Urinary bladder (tissue), 3 donors: ENCODE measurements at regions not wholly inside any gene's neighbourhood (a gene's known extent, or its start where the extent isn't known, plus 50 kb on each side); places are given as distances from the start of the nearest gene placed in this dataset.

Source experiments
- DNase-seq: peaks from one replicate; pipeline ENCODE4 v3.0.0-alpha.2; 2015; ENCODE audit errors: extremely low spot score
- H3K27ac ChIP-seq: one replicate; pipeline ENCODE4 v1.5.1; 2013; ENCODE audit warnings: low read depth, mild to moderate bottlenecking, moderate library complexity
- H3K36me3 ChIP-seq: one replicate; pipeline ENCODE4 v1.6.1; 2013; ENCODE audit warnings: mild to moderate bottlenecking, moderate library complexity; ENCODE audit not compliant: insufficient read depth
- H3K4me1 ChIP-seq: one replicate; pipeline ENCODE4 v1.6.1; 2013; ENCODE audit warnings: mild to moderate bottlenecking, moderate library complexity; ENCODE audit not compliant: insufficient read depth
- H3K4me3 ChIP-seq: one replicate; pipeline ENCODE4 v1.5.1; 2013; ENCODE audit warnings: low read depth, low read length
- WGBS: extraction: QIAGEN DNeasy Blood & Tissue Kit; methylation state at CpG from one replicate; pipeline ENCODE4 v1.1.7; 2013; 5-methylcytosine and 5-hydroxymethylcytosine counted together
- donor health status: healthy with polysubstance abuse.
- donor health status: healthy.

DNA sequence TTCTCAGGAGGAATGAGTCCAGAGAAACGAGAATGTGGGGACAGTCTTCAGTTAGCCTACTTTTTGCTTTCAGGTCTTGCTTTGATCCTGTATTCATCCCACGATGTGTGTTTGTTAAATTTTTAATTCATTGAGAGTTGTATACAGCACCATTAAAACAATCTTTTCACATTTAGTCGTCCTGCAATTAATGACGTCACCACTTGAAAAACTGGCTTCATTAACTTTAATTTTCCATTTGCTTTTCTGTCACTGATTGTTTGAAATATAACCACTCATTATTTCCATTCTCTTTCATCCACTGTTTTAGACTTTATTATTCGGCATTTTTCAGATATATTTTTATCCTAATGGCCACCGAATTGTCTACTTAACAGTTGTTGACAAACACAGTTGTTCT, 146.9 kb downstream of the TFEC start:
- no peak for DNase-seq
- H3K4me3 ChIP-seq, result no peak overlapping the region
- H3K36me3 ChIP-seq, result no peaks in the 10 kb centered on the region
- no peaks in the 10 kb centered on the region for H3K4me1 ChIP-seq
- no peak overlapping the region for H3K27ac ChIP-seq
- WGBS, result 87% methylated on average over 6 of the region's 6 CpGs

DNA sequence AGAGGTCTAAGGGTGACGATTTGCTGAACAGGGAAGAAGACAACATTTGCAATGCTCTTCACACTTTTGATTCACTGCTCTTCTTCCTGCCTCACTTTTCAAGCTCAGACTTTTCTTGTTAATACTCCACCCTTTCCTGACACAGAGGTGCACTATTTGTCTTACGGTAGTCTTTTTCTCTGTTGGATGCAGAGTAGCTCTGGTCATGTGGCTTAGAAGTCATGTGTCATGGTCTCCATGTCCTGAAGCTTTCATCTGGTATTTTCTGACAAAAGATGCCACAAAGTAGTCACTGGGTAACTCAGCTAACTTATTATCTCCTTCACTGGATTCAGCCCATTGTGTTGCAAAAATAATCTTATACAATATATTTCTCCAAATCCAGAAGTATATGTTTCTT, 149.1 kb downstream of the TFEC start:
- 89% methylated on average over 2 of the region's 2 CpGs for WGBS
- H3K36me3 ChIP-seq, result no peaks in the 10 kb centered on the region
- H3K27ac ChIP-seq, result no peak overlapping the region
- no peaks in the 10 kb centered on the region for H3K4me1 ChIP-seq
- no peak for DNase-seq
- H3K4me3 ChIP-seq, result no peak overlapping the region

DNA sequence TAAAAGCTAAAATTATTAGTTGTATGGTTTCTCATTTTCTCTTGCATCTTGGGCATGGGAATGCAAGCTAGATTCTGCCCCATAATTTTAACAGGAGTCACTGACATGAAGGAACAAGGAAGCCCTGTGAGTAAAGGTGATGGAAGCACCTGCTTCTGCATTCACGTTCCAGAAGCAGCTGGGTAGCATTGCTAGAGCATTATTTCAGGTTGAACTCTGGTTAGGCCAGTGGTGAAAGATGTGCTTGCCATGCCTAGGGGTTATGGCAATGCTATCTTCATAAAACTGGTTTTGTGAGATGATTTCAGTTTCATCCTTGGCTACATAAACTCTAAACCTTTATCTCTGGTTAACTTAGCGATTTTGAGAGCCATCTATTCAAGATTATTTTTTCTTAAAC, 151.4 kb downstream of the TFEC start:
- Histone ChIP-seq H3K36me3 (no peaks in the 10 kb centered on the region), H3K4me3 (no peak overlapping the region), H3K4me1 (no peaks in the 10 kb centered on the region), H3K27ac (no peak overlapping the region)
- 90% methylated on average over 2 of the region's 2 CpGs for WGBS
- no peak for DNase-seq

DNA sequence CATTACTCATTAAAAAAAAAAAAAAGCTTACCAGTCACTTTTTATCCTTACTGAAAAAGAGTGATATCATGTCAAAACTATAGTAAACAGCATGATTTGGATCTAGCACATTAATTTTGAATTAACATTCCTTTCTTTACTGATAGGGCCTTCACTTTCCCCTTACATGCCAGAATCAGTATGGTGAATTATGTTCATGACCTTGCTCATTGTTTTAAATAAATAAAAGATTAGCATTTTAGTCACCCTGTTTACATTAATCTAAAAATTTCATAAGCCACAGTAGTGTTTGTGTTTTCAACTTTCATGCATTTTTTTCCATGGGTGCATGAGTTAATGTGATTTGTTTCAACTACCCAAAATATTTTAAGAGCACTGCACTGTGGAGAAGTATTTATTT, 160.8 kb downstream of the TFEC start:
- H3K4me1 ChIP-seq, result no peaks in the 10 kb centered on the region
- no peaks in the 10 kb centered on the region for H3K36me3 ChIP-seq
- no peak overlapping the region for H3K27ac ChIP-seq
- DNase-seq, result no peak
- no peak overlapping the region for H3K4me3 ChIP-seq

DNA sequence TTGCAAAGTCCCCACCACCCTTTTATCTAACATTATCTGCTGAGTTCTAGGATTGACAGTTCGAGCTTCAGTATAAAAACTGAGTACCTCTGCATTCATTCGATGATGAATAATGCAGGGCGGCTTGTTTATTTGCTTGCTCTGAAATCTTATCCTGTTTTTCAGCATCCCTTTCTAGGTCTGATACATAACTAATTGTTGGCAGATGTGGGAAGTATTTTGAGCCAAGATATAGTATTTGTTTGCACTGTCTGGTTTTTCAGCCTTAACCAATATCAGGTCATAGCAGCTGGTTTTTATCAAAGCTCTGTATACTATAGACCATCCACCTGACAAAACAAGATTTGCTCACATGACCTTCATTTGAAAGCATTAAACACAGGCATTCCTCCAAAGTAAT, 161.4 kb downstream of the TFEC start:
- whole genome bisulfite sequencing, result 54% methylated on average over 3 of the region's 3 CpGs
- DNase-seq, result no peak

DNA sequence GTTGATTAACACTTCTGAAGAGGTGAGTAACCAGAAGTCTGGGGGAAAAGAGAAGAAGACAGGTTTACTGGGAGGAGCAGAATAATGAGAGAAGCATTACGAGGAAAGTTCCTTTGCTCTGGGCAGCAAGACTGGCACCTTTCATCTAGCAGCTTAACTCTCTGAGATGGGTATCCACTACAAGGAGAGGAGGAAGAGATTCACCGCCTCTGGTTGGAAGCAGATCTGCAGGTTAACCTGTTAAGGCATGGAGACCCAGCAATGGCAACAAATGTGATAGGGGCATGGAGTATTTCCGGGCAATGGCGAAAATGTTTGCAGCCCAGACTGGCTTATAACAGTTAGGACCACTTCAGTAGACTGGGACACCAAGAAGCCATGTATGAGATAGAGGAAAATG, 162.2 kb downstream of the TFEC start:
- 96% methylated on average over 4 of the region's 4 CpGs for WGBS
- no peak overlapping the region for H3K4me3 ChIP-seq
- no peak overlapping the region for H3K27ac ChIP-seq
- DNase-seq, result no peak
- no peaks in the 10 kb centered on the region for H3K36me3 ChIP-seq
- no peaks in the 10 kb centered on the region for H3K4me1 ChIP-seq

More for the DNA sequence above, 161.4 kb downstream of the TFEC start:
- Histone ChIP-seq H3K27ac (no peak overlapping the region), H3K4me3 (no peak overlapping the region), H3K36me3 (no peaks in the 10 kb centered on the region), H3K4me1 (no peaks in the 10 kb centered on the region)

DNA sequence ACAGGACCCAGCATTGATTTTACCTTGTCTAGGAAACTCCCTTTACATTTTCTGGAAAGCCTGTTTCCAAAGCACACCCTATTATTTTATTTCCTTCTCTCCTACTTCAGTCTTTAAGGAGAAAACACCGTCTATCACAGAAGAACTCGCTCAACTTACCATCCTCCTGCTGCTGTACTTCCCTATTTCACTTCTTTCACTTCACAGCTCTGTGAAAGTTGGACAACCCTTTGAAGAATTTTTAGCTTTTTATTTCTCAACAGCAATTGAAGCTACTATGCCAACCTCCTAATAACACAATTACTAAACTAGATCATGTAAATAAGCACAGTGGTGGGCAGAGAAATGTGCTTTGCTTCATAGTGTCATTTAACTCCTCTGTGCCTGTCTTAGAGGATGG, 166.5 kb downstream of the TFEC start:
- WGBS, result 83% methylated on average over 2 of the region's 2 CpGs

DNA sequence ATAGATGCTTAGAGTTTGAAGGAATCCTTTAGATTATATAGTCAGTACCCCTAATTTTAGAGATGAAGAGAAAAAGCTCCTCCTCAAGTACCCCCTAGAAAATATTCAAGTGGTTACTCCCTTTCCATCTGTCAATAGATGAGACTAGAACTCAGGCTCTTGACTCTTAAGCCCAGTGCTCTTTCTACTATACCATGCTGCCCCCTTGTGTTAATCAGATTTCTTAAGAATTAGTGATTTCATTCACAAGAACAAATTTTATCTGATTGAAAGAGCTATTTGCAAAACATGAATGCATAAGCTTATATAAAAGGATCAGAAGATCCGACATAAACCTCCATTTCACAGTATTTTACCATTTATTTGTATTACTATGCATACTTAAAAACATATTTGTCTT, 179.3 kb downstream of the TFEC start:
- no peak overlapping the region for H3K27ac ChIP-seq
- H3K4me3 ChIP-seq, result no peak overlapping the region
- DNase-seq, result no peak
- 86% methylated on average over 1 of the region's 1 CpG for WGBS
- no peaks in the 10 kb centered on the region for H3K4me1 ChIP-seq
- H3K36me3 ChIP-seq, result no peaks in the 10 kb centered on the region

More for the DNA sequence above, 166.5 kb downstream of the TFEC start:
- H3K27ac ChIP-seq, result no peak overlapping the region
- DNase-seq, result no peak
- no peaks in the 10 kb centered on the region for H3K4me1 ChIP-seq
- no peak overlapping the region for H3K4me3 ChIP-seq
- no peaks in the 10 kb centered on the region for H3K36me3 ChIP-seq

DNA sequence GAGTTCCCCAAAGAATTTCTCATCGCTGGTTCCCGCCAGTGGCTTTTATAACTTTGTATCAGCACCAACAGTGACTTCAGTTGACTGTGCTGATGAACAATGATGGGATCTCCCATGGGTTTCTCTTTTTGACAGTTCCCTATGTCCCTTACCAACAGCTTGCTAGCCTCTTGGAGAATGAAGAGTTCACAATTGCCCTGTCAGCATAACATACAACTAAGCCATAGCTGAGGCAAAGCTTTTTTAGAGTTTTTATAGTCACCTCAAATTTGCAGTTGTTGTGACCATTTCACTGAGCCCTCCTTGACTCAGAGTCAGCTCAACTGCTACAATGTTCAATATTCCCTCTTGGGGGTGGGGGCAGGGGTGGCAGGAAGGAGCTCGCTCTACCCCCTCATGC, 179.8 kb downstream of the TFEC start:
- Histone ChIP-seq H3K36me3 (no peaks in the 10 kb centered on the region), H3K27ac (no peak overlapping the region), H3K4me3 (no peak overlapping the region), H3K4me1 (no peaks in the 10 kb centered on the region)
- no peak for DNase-seq
- WGBS, result 77% methylated on average over 3 of the region's 3 CpGs

DNA sequence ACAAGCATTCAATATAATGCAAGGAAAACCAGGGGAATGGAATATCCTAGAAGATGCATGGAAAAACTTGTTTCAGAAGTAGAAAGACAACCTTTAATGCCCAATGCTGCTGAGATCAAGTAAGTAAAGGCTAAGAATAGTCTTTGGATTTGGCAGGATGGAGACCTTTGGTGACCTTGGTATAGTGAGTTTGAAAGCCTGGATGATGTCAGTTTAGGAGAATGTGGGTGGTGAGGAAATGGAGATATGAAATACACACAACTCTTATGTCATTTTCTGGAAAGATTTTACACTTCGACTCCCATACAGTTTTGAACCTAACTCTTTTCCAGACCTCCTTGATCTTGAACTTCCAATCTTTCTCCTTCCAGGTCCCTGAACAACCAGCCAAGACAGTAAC, 185.7 kb downstream of the TFEC start:
- Histone ChIP-seq H3K4me1 (no peaks in the 10 kb centered on the region), H3K4me3 (no peak overlapping the region), H3K27ac (no peak overlapping the region), H3K36me3 (no peaks in the 10 kb centered on the region)
- no peak for DNase-seq
- 82% methylated on average over 1 of the region's 1 CpG for whole genome bisulfite sequencing

DNA sequence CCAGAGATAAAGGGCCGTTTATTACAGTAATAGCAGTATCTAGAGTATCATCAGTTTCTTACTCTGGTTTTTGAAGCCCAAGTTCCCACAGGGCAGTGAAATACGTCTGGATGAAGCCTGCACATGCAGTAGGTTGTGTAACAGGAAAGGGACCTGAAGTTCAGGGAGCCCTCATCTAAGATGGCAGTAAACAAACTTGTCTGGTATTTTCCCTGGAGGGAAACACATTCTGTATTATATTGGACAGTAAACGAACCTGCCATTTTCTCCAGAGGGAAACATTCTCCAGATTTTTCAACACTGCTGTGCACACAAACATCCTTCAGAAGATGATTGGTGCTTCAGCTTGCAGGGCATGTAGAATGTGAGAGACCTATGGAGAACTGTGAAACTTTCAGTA, 189.9 kb downstream of the TFEC start:
- WGBS, result 22% methylated on average over 3 of the region's 3 CpGs
- Histone ChIP-seq H3K27ac (no peak overlapping the region), H3K4me3 (no peak overlapping the region), H3K4me1 (no peaks in the 10 kb centered on the region), H3K36me3 (no peaks in the 10 kb centered on the region)
- DNase-seq, result no peak

DNA sequence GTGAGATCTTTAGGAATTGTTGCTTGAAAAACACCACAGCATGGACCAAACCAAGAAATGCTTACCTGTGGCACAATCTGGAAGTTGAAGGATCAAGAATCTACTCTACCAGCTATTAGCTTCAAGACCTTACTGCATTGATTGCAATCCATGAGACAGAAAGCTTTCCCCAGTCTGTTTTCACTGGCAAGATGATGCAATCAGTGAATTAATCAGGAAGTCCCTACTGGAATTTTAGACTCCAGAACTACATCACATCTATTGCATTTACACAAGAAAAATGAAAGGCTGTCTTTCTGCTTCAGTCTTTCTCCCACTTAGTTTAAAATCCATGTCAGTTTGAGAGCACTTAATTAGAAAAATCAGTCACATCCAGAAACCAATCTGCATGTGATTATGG, 191.7 kb downstream of the TFEC start:
- no peaks in the 10 kb centered on the region for H3K4me1 ChIP-seq
- H3K4me3 ChIP-seq, result no peak overlapping the region
- H3K27ac ChIP-seq, result no peak overlapping the region
- H3K36me3 ChIP-seq, result no peaks in the 10 kb centered on the region
- DNase-seq, result no peak

DNA sequence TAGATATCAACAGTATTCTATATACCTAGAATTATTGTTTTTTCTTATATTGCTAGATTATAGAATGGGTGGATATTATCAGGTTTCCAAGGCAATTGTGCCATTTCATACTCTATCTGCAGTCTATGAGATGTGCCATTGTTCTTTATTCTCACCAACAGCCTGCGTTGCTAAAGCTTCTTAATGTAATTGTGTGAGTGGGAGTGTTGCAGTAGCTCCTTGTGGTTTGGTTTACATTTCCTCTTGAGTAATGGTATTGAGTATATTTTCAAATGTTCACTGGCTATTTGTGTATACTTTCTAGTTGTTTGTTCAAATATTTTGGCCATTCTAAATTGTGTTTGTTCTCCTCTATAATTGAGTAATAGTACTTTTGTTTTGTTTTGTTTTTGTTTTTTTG, 199.2 kb downstream of the TFEC start:
- no peaks in the 10 kb centered on the region for H3K36me3 ChIP-seq
- WGBS, result 87% methylated on average over 1 of the region's 1 CpG
- DNase-seq, result no peak
- no peak overlapping the region for H3K4me3 ChIP-seq
- H3K4me1 ChIP-seq, result no peaks in the 10 kb centered on the region
- H3K27ac ChIP-seq, result no peak overlapping the region

DNA sequence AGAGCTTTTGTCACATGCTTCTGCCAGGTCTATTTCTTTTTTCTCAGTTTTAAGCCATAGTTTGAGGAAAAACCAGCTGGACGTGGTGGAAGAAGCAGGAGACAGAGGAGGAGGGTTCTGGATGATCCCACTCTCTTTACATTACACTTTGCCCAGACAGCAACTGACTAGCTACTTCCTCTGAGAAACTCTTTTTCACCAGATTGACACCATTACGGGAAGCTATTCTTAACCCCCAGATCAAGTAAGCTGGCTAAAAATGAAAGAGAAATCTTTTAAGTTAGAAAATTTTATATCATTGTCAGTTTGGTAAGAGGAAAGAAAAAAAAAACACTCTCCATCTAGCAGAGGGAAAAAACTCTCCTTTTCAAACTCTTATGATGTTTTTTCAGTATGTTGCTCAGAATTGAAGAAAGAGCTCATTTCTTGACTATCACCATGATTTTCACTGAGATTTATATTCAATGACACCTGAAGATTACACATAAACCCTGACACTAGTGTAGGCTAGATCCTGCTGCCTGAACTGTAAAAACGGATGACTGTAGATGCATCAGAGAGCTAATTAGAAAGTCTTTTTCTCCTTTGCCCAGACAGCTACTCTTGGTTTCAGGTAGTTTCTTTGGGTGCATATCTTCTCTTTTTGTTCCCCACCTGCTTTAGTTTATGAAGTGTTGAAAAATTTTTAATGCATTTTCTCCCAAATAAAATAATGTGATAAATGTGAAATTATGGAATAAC, 203.1 kb downstream of the TFEC start:
- Histone ChIP-seq H3K4me3 (no peak overlapping the region), H3K36me3 (no peaks in the 10 kb centered on the region), H3K4me1 (no peaks in the 10 kb centered on the region), H3K27ac (no peak overlapping the region)
- no peak for DNase-seq
- 62% methylated on average over 3 of the region's 3 CpGs for WGBS
